ENCODE measurements at regions not wholly inside any gene's neighbourhood (a gene's known extent, or its start where the extent isn't known, plus 50 kb on each side); places are given as distances from the start of the nearest gene placed in this dataset.

- TF ChIP-seq CTCF (IDR thresholded peaks at IDR 0.05) (no peak), POLR2A (IDR thresholded peaks at IDR 0.05) (no peak)
These were observed 186.2 kb downstream of the RHOU start for GRCh38 chr1:228921481-228921880.
